ENCODE measurements at regions not wholly inside any gene's neighbourhood (a gene's known extent, or its start where the extent isn't known, plus 50 kb on each side); places are given as distances from the start of the nearest gene placed in this dataset.

- no peak for DNase-seq
These were observed 149.8 kb upstream of the TLL1 start for GRCh38 chr4:165723051-165723795.

- DNase-seq, result no peak
These were observed 148.3 kb upstream of the TLL1 start for GRCh38 chr4:165724786-165725185.

GRCh38 chr4:165725352-165725751 lies 147.7 kb upstream of the TLL1 start:
- no peak for DNase-seq

DNA sequence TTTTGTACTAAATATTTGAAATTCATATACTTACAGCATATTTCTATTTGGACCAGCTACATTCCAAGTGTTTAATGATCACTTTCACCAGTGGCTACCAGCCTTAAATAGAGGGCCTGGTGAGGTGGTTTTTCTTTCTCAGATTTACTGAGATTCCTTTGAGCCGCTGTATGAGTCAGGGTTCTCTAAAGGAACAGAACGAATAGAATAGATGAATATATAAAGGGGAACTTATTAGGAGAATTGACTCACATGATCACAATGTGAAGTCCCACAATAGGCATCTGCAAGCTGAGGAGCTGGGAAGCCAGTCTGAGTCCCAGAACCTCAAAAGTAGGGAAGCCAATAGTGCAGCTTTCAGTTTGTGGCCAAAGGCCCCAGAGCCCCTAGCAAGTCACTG lies 146.2 kb upstream of the TLL1 start:
- no peak for DNase-seq

GRCh38 chr4:165737309-165737972 lies 135.6 kb upstream of the TLL1 start:
- DNase-seq, result no peak

- no peak for DNase-seq
These were observed 134.5 kb upstream of the TLL1 start for GRCh38 chr4:165738571-165738970.

DNA sequence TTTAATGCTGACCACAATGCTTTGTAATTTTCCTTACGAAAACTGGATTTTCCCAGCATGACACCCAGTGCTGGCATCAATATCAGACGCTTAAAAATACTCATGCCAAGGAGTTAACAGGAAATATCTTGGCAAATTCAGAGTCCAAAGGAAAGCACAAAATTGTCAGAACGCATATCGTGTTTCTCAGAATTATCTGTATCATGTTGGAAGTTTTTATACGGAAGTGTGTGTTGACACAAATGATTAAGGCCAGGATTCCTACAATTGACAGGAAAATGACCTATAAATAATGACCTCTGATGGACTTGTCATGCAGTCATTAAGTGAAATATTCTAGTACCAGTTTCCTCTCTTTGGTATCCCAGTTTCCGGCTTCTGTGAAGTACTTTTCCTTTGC lies 132.1 kb upstream of the TLL1 start:
- DNase-seq, result no peak

DNA sequence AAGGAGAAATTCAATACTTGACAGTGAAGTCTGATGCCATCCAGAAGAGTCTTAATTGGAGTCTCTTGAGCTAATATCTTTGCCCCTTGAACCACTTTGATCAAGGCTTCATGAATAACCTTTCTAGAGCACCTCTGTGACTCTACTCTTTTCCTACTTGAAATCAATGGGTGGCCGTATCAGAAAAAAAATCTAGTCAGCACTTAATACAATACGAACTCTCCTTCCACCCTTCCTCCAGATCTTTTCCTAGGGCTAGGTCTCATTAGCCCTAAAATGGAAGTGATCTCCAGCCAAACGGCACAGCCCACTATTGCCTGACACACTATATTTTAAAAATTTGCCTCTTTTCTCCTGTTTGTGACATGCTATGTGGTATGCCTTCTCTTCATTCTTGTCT lies 129.6 kb upstream of the TLL1 start:
- no peak for DNase-seq

DNA sequence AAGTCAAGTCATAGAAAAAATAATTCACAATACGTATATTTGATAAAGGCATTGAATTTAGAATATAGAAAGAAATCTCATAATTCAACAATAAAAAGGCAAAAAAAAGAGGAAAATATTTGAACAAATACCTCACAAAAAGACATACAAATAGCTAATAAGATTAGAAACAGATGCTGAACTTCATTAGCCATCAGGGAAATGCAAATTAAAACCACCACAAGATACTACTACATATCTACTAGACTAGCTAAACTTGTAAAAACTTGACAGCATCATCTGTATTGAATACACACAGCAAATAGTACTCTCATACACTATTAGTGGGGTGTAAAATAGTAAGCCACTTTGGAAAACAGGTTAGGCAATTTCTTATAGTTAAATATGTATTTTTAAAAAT lies 128.7 kb upstream of the TLL1 start:
- DNase-seq, result no peak

DNA sequence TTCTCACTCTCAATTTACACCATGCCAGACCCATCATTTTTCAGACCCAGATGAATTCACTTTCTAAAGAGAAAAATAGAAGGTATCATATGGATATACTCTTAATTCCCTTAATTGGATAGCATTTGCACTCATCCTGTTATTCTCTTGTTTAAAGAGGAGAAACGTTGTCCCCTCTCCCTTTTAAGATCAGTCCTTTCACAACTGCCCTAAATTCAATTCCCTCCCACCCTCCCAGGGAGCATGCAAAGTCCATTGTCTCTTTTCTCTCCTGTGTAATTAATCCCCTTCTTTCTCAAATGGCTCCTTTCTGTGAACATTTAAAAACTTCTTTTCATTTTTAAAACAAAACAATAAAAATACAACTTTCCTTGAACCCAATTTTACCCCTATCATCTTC lies 124.7 kb upstream of the TLL1 start:
- DNase-seq, result no peak

DNA sequence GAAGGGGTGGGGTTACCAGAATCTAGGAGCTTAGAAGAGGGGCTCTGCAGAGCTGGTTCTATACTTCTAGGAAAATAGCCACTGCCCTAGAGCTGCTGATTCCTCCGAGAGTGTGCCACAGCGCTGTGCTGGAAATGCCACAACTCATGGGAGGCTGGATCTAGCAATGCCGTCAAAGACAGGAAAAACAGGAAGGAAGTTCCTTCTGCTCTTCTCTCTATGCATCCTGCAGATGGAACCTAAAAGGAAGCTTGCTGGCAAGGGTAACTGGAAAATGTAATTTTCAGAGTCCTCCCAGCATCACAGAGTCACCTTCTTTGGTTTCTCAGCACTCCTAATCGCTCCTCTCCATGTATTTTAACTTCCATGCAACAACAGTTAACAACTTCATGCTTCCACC lies 121.2 kb upstream of the TLL1 start:
- DNase-seq, result no peak

GRCh38 chr4:165754664-165755063 lies 118.4 kb upstream of the TLL1 start:
- no peak for DNase-seq

DNA sequence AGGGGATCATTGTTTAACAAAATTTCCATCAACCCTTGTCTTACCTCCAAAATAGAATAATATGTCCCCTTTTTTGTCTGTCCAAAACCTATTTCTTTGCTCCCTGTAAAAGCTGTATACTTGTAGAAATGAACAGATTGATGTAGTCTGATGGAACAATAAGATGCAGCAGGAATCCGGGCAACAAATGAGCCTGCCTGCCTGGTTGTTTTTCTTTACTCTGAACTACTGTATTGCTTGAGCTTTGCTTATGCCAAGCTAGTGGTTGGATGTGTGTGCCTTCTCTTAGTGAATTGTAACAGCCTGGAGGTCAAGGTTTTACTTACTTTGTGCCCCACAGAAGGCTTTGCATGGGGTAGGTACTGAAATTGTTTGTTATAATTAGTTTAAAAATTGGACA lies 116.2 kb upstream of the TLL1 start:
- no peak for DNase-seq

DNA sequence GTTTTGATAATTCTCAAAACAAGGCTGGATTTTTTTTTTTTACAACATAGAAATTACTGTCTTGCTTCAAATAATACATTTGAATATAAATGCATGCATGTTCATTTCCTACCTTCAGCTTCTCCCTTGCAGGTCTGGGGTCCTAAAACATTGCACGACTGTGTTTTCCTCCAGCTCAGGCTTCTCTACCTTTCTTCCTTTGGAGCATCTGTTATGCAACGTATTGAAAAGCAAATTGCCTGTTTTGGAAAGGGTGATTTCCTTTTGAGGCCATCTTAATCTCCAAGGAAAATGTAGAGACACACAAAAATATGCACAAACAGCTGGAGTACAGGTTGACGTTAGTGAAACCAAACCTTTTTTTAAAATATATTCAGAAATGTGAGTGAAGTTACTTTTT lies 115.6 kb upstream of the TLL1 start:
- no peak for DNase-seq

GRCh38 chr4:165758086-165758485 lies 115.0 kb upstream of the TLL1 start:
- DNase-seq, result no peak

GRCh38 chr4:165760182-165760581 lies 112.9 kb upstream of the TLL1 start:
- no peak for DNase-seq

GRCh38 chr4:165761963-165762362 lies 111.1 kb upstream of the TLL1 start:
- no peak for DNase-seq

DNA sequence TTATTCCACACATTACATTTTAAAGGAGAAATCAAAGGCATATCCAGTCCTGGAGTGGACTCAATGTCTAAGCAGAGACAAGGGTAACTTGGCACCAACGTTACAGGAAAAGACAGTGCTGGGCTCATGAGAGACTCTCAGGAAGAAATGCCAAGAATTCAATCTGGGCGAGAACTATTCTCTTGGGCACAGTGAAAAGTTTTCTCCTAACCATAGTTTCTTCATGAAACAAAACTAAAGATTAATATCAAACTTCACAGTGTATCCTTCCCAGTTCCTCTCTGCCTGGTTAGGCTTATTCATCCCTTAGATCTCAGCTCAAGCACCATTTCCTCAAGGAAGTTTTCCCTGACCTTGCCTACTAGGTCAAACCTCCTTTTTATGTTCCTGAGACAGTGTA lies 109.4 kb upstream of the TLL1 start:
- no peak for DNase-seq

GRCh38 chr4:165765053-165765452 lies 108.0 kb upstream of the TLL1 start:
- DNase-seq, result no peak

DNA sequence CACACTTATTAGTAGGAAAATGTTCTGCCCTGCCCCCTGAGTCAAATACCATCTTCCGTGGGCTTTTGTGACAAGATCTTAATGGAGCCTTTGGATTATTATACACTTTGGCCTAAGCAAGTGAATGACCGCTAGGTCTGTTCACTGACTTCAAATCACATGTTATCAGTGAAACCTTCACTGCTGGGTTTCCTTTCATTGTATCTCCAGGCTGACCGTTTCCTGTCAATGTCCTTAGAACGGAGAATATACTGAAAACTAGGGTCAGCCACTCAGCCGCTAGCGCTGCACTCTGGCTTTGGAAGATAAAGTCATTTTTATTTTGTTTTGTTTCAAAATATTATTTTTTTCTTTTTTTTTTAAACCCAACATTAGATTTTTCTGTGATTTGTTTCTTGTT lies 107.0 kb upstream of the TLL1 start:
- DNase-seq, result no peak

- DNase-seq, result no peak
These were observed 106.1 kb upstream of the TLL1 start for GRCh38 chr4:165766976-165767375.

- DNase-seq, result no peak
These were observed 105.4 kb upstream of the TLL1 start for GRCh38 chr4:165767671-165768070.

DNA sequence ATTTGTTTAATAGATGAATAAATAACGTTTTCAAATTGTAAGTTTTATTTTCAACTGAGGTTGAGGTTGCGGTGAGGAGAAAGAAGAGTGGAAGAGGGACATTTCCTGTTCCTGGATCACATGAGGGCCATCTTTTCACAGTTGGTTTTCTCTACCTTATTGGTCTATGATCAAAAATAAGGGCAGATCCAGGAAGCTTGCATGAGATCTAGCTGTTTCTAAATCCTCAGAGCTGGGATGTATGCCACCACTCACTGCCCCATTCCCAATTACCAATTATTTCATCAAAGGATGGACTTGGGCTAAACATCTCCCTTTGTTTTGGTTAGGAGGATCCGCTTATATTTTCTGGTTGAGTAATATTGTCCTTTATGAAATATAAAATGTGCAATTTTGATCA lies 104.8 kb upstream of the TLL1 start:
- no peak for DNase-seq

- no peak for DNase-seq
These were observed 98.7 kb upstream of the TLL1 start for GRCh38 chr4:165774326-165774725.
